ENCODE measurements at regions not wholly inside any gene's neighbourhood (a gene's known extent, or its start where the extent isn't known, plus 50 kb on each side); places are given as distances from the start of the nearest gene placed in this dataset.

DNA sequence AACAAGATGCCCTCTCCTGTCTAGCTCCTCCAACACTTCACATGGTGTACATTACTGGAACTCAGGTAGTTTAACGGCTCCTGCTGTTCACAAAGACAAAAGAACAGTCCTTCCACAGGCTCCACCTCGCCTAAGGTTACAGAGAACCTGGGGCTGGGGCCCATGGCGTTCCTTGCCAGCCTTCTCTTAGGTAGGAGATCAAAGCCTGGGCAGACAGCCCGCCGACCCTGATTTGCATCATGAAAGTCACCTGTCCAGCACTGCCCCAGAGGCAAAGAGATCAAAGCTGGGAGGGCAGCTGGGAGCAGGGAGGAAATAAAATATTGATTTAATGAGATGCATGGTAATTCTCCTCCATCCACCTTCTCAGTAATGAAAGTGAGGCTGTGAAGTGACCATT is 115.0 kb upstream of the SLIT3 start (continued):
- TF ChIP-seq, protein P1, sequence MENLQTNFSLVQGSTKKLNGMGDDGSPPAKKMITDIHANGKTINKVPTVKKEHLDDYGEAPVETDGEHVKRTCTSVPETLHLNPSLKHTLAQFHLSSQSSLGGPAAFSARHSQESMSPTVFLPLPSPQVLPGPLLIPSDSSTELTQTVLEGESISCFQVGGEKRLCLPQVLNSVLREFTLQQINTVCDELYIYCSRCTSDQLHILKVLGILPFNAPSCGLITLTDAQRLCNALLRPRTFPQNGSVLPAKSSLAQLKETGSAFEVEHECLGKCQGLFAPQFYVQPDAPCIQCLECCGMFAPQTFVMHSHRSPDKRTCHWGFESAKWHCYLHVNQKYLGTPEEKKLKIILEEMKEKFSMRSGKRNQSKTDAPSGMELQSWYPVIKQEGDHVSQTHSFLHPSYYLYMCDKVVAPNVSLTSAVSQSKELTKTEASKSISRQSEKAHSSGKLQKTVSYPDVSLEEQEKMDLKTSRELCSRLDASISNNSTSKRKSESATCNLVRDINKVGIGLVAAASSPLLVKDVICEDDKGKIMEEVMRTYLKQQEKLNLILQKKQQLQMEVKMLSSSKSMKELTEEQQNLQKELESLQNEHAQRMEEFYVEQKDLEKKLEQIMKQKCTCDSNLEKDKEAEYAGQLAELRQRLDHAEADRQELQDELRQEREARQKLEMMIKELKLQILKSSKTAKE (CRISPR knock-in tag; IDR thresholded peaks at IDR 0.05; ENCODE audit: borderline replicate concordance), result no peak
- TF ChIP-seq TRIM24 (CRISPR knock-in tag; IDR thresholded peaks at IDR 0.05) (no peak), MAFG (CRISPR knock-in tag; IDR thresholded peaks at IDR 0.05) (no peak), ZMYM3 (CRISPR knock-in tag; IDR thresholded peaks at IDR 0.05) (no peak), KDM1A (CRISPR knock-in tag; IDR thresholded peaks at IDR 0.05) (no peak), ZNF441 (CRISPR knock-in tag; IDR thresholded peaks at IDR 0.05; ENCODE audit: borderline replicate concordance) (no peak), CREM (IDR thresholded peaks at IDR 0.05) (no peak), CREM (CRISPR knock-in tag; IDR thresholded peaks at IDR 0.05) (no peak), ZNF225 (CRISPR knock-in tag; IDR thresholded peaks at IDR 0.05) (no peak), ZNF326 (CRISPR knock-in tag; IDR thresholded peaks at IDR 0.05; ENCODE audit: borderline replicate concordance) (no peak), ZNF616 (CRISPR knock-in tag; IDR thresholded peaks at IDR 0.05; ENCODE audit: low read depth) (no peak), ZNF329 (CRISPR knock-in tag; IDR thresholded peaks at IDR 0.05; ENCODE audit: low read depth) (no peak)
- TF ChIP-seq, protein P2, sequence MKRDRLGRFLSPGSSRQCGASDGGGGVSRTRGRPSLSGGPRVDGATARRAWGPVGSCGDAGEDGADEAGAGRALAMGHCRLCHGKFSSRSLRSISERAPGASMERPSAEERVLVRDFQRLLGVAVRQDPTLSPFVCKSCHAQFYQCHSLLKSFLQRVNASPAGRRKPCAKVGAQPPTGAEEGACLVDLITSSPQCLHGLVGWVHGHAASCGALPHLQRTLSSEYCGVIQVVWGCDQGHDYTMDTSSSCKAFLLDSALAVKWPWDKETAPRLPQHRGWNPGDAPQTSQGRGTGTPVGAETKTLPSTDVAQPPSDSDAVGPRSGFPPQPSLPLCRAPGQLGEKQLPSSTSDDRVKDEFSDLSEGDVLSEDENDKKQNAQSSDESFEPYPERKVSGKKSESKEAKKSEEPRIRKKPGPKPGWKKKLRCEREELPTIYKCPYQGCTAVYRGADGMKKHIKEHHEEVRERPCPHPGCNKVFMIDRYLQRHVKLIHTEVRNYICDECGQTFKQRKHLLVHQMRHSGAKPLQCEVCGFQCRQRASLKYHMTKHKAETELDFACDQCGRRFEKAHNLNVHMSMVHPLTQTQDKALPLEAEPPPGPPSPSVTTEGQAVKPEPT (CRISPR knock-in tag; IDR thresholded peaks at IDR 0.05; ENCODE audit: low read depth), result no peak
- TF ChIP-seq, protein P3, sequence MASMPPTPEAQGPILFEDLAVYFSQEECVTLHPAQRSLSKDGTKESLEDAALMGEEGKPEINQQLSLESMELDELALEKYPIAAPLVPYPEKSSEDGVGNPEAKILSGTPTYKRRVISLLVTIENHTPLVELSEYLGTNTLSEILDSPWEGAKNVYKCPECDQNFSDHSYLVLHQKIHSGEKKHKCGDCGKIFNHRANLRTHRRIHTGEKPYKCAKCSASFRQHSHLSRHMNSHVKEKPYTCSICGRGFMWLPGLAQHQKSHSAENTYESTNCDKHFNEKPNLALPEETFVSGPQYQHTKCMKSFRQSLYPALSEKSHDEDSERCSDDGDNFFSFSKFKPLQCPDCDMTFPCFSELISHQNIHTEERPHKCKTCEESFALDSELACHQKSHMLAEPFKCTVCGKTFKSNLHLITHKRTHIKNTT (CRISPR knock-in tag; IDR thresholded peaks at IDR 0.05), result no peak
- TF ChIP-seq, protein P4, sequence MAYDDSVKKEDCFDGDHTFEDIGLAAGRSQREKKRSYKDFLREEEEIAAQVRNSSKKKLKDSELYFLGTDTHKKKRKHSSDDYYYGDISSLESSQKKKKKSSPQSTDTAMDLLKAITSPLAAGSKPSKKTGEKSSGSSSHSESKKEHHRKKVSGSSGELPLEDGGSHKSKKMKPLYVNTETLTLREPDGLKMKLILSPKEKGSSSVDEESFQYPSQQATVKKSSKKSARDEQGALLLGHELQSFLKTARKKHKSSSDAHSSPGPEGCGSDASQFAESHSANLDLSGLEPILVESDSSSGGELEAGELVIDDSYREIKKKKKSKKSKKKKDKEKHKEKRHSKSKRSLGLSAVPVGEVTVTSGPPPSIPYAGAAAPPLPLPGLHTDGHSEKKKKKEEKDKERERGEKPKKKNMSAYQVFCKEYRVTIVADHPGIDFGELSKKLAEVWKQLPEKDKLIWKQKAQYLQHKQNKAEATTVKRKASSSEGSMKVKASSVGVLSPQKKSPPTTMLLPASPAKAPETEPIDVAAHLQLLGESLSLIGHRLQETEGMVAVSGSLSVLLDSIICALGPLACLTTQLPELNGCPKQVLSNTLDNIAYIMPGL (CRISPR knock-in tag; IDR thresholded peaks at IDR 0.05; ENCODE audit: borderline replicate concordance in 1 of 2, low read depth in 1 of 2), result no peak

Data from HepG2 (cell line).